HepG2 (cell line): ENCODE measurements at regions not wholly inside any gene's neighbourhood (a gene's known extent, or its start where the extent isn't known, plus 50 kb on each side); places are given as distances from the start of the nearest gene placed in this dataset.
A peak's percentile ranks its signal among the peaks of the same experiment; 100 is the strongest.

Source experiments
- ATAC-seq: fragments of 200-7000 bp; cut with Tn5 transposase; 3 replicates; pipeline ENCODE4 v1.9.1; 2020; ENCODE audit warnings: mild to moderate bottlenecking, moderate library complexity
- BruUV-seq: library from RNA; stranded (reverse); fragments of 400-500 nt; replicated peaks from 2 replicates; lab custom pipeline; 2021; lab: Mats Ljungman, UMichigan
- CTCF ChIA-PET: fragments of 300-600 bp; formaldehyde crosslinking; extraction: SDS; loops from one replicate; lab custom pipeline; 2021; ENCODE audit warnings: low total read pairs, inconsistent platforms, low intra/inter-chr PET ratio; lab: Yijun Ruan, JAX
- POLR2A ChIA-PET: fragments of 350-600 bp; sonication (Branson Sonifier 250); formaldehyde crosslinking; loops from one replicate; lab custom pipeline; 2020; ENCODE audit warnings: antibody characterized with exemption, inconsistent platforms; lab: Yijun Ruan, JAX
- DNase-seq: peaks from one replicate; pipeline ENCODE4 v3.0.0-alpha.2; 2015; ENCODE audit warnings: low spot score
- FAIRE-seq: peaks from 3 replicates; lab custom pipeline; 2011; peaks lifted over from hg19 to GRCh38; lab: Jason Lieb, UNC
- H2AFZ ChIP-seq: one replicate; pipeline ENCODE4 v1.6.1; 2011; ENCODE audit warnings: low read length, inconsistent platforms
- H3K27ac ChIP-seq: fragments of 300-600 bp; 3 replicates; pipeline ENCODE4 v1.8.0; 2011; ENCODE audit warnings: mixed run types, mild to moderate bottlenecking, mixed read lengths, low read length, inconsistent platforms; ENCODE audit not compliant: insufficient read depth; ENCODE audit errors: extremely low read length
- H3K27me3 ChIP-seq, 2 experiments: fragments of 200-600 bp in 1 of 2; 2 replicates in 1 of 2; 3 replicates in 1 of 2; pipeline versions ENCODE4 v1.6.0 to v1.8.0; 2011; ENCODE audit warnings: low read length in 2 of 2, mild to moderate bottlenecking in 2 of 2, moderate library complexity in 2 of 2, inconsistent platforms in 1 of 2; ENCODE audit not compliant: insufficient read depth in 2 of 2, control insufficient read depth in 1 of 2
- H3K36me3 ChIP-seq, 2 experiments: fragments of 200-600 bp in 1 of 2; replicated peaks in 1 of 2; 2 replicates in 1 of 2; 3 replicates in 1 of 2; pipeline versions ENCODE4 v1.5.1 to v1.8.0; 2011; ENCODE audit warnings: low read length in 2 of 2, inconsistent platforms in 1 of 2; ENCODE audit not compliant: insufficient read depth in 2 of 2, control insufficient read depth in 1 of 2
- H3K4me1 ChIP-seq: 2 replicates; pipeline ENCODE4 v1.5.1; 2012; ENCODE audit warnings: low read length, inconsistent platforms; ENCODE audit not compliant: insufficient read depth
- H3K4me2 ChIP-seq: 2 replicates; pipeline ENCODE4 v1.6.0; 2011; ENCODE audit warnings: low read depth, low read length, inconsistent platforms
- H3K4me3 ChIP-seq, 3 experiments: fragments of 200-600 bp in 1 of 3; sonication (generic), shearing (Covaris generic) in 1 of 3; replicated peaks in 1 of 3; 2 replicates each; pipeline ENCODE4 v1.5.1; 2011 to 2016; ENCODE audit warnings: low read length in 3 of 3, inconsistent platforms in 2 of 3, low read depth in 2 of 3, mild to moderate bottlenecking in 2 of 3, control low read depth in 1 of 3, mixed read lengths in 1 of 3; ENCODE audit not compliant: insufficient read depth in 1 of 3
- H3K79me2 ChIP-seq: one replicate; pipeline ENCODE4 v1.6.1; 2011; ENCODE audit warnings: low read length, inconsistent platforms; ENCODE audit not compliant: insufficient read depth
- H3K9ac ChIP-seq: 2 replicates; pipeline ENCODE4 v1.6.0; 2011; ENCODE audit warnings: mild to moderate bottlenecking, low read depth, low read length, inconsistent platforms; ENCODE audit not compliant: insufficient read depth
- H3K9me3 ChIP-seq: 2 replicates; pipeline ENCODE4 v1.5.1; 2012; ENCODE audit warnings: mild to moderate bottlenecking, low read length
- H4K20me1 ChIP-seq: 2 replicates; pipeline ENCODE4 v1.6.0; 2011; ENCODE audit warnings: inconsistent platforms, mild to moderate bottlenecking, low read length, moderate library complexity; ENCODE audit not compliant: insufficient read depth
- CREB1 ChIP-seq, 2 experiments: fragments of 450-650 bp in 1 of 2; IDR thresholded peaks; 2 replicates each; pipeline ENCODE4 v1.6.1; 2016 to 2017; ENCODE audit warnings: control low read depth in 1 of 2, mild to moderate bottlenecking in 1 of 2, missing compliant biosample characterization in 1 of 2, missing genetic modification characterization in 1 of 2
- FOSL2 ChIP-seq: sonication (generic); formaldehyde crosslinking; IDR thresholded peaks from 2 replicates; pipeline ENCODE4 v1.4.0; 2020; ENCODE audit warnings: missing genetic modification reagents
- TCF7L2 ChIP-seq: IDR thresholded peaks from 2 replicates; pipeline ENCODE4 v1.6.1; 2011; ENCODE audit warnings: mild to moderate bottlenecking, low read depth, low read length, moderate library complexity
- ZNF660 ChIP-seq: sonication (generic); formaldehyde crosslinking; IDR thresholded peaks from 2 replicates; pipeline ENCODE4 v1.5.1; 2020; ENCODE audit warnings: mild to moderate bottlenecking, low read depth, missing genetic modification reagents, borderline replicate concordance
- ZNF883 ChIP-seq: sonication (generic); formaldehyde crosslinking; IDR thresholded peaks from 2 replicates; pipeline ENCODE4 v1.5.1; 2020; ENCODE audit warnings: mild to moderate bottlenecking, missing genetic modification reagents; ENCODE audit errors: not compliant biosample characterization
- WGBS: methylation state at CpG from one replicate; pipeline ENCODE4 v1.1.6; 2017; ENCODE audit warnings: low lambda C conversion rate; 5-methylcytosine and 5-hydroxymethylcytosine counted together
- in situ Hi-C: cut with HindIII; loops from 2 replicates; pipeline ENCODE4 v1.10.0; 2017; ENCODE audit warnings: low pct_unique_long_range_greater_than_20kb; ENCODE audit not compliant: extremely low pct_ligation_motif_present
- intact Hi-C: fragments of 100-400 bp; cut with micrococcal nuclease; formaldehyde crosslinking; loops from one replicate; pipeline ENCODE4 v1.10.0; 2022; ENCODE audit not compliant: unreplicated experiment

DNA sequence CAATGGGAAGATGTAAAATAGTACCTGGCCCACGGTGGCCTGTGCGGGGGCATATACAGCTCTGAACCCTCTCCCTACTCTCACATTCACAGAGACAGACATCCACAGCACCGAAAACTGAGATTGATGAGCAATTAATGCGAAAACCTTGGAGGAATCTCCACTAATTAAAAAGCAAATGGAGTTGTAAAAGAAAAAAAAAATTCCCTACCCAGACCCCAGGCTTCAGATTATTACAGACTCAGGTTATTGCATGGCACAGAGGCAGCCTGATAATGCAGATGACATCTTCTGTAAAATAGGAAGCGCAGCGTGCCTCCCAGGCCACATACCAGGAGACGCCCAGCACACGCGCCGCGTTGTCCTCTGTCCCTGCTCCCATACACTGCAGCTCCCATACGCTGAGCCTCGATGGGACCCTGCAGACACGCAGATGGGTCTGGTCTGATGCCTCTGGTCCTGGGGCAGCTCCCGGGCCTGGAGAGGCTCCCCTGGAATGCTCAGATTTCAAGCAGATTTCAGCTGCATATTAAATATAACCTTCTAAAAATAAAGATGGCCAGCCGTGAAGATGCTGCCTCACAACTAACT, 496.1 kb upstream of the MYT1L start:
- Histone ChIP-seq H3K27ac (no peak overlapping the region), H3K36me3 (no peaks in the 10 kb centered on the region), H3K4me1 (no peaks in the 10 kb centered on the region), H4K20me1 (no peaks in the 10 kb centered on the region), H3K4me3 (no peak overlapping the region), H3K9ac (no peak overlapping the region), H3K27me3 (peaks cover 0 to 34% of the 10 kb centered on the region in 2 experiments; a peak in 3 of 5 replicates), H3K4me2 (no peak overlapping the region), H2AFZ (no peak overlapping the region), H3K79me2 (no peaks in the 10 kb centered on the region), H3K9me3 (no peaks in the 10 kb centered on the region)
- FAIRE-seq = no peak
- no peak for DNase-seq
- no peak; the same call in 2 of the 3 replicates for ATAC-seq
- intact Hi-C loops = no loop called here
- in situ Hi-C loops = no loop called here
- BruUV-seq = no TSS peak
- 47% methylated on average over 16 of the region's 16 CpGs for WGBS
- TF ChIP-seq FOSL2 (CRISPR knock-in tag) (no peak), CREB1 (IDR thresholded peaks at IDR 0.05) (0 out of 2 replicates have a peak, but pooled peaks have one; percentile 28), CREB1 (CRISPR knock-in tag; IDR thresholded peaks at IDR 0.05) (no peak), ZNF883 (no peak)
- ChIA-PET POLR2A (no interaction called here), CTCF (no interaction called here)

- intact Hi-C loops (no loop called here), in situ Hi-C loops (no loop called here)
- FAIRE-seq (no peak), DNase-seq (no peak)
- Histone ChIP-seq H3K79me2 (no peaks in the 10 kb centered on the region), H3K27me3 (peaks cover 0 to 34% of the 10 kb centered on the region in 2 experiments; a peak in 3 of 5 replicates), H2AFZ (no peak overlapping the region), H3K4me1 (no peaks in the 10 kb centered on the region), H3K9ac (no peak overlapping the region), H3K36me3 (no peaks in the 10 kb centered on the region), H3K9me3 (peaks cover under 1% of the 10 kb centered on the region), H3K27ac (no peak overlapping the region)
- POLR2A ChIA-PET = no interaction called here
- no TSS peak for BruUV-seq
- TF ChIP-seq ZNF660 (CRISPR knock-in tag) (no peak), TCF7L2 (no peak)
- TF ChIP-seq, all 625 proteins: peak for 0
- no peak overlapping the region for H3K4me2 ChIP-seq
- WGBS = 14% methylated on average over 8 of the region's 8 CpGs
- no peaks in the 10 kb centered on the region for H4K20me1 ChIP-seq
- no peak overlapping the region for H3K4me3 ChIP-seq
- CTCF ChIA-PET = no interaction called here
- ATAC-seq = no peak
These were observed 495.5 kb upstream of the MYT1L start for GRCh38 chr2:2826621-2827020.
